ENCODE measurements at regions not wholly inside any gene's neighbourhood (a gene's known extent, or its start where the extent isn't known, plus 50 kb on each side); places are given as distances from the start of the nearest gene placed in this dataset.

DNA sequence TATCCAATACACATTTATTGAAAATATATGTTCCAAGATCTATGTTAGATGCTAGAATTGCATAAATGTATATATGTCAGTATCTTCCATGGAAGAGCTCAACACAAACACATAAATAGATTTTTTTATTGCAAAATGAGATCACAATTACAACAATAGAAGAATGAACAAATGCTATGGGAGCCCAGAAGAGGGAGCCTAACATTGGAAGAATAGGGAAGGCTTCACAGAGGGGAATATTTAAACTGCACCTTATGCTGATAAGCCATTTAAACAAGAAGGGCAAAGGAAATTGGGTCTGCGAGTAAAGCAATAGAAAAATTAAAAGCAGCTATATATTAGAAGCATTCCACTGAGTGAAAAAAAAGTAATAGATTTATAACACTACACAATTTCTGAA is 96.1 kb upstream of the LRRC55 start:
- no peaks in the 10 kb centered on the region for H3K27me3 ChIP-seq (ENCODE audit: insufficient read depth, low read depth)
- H3K4me3 ChIP-seq (IDR thresholded peaks at IDR 0.05; ENCODE audit: insufficient read depth, low read depth, low read length): no peak overlapping the region
- H3K4me2 ChIP-seq: no peak overlapping the region
- no peak overlapping the region for H3K9ac ChIP-seq
- no peaks in the 10 kb centered on the region for H3K4me1 ChIP-seq (ENCODE audit: low read depth, poor library complexity, severe bottlenecking)
- no peaks in the 10 kb centered on the region for H3K36me3 ChIP-seq (ENCODE audit: insufficient read depth)
- no peak overlapping the region for H3K27ac ChIP-seq
- no peak overlapping the region for H2AFZ ChIP-seq (ENCODE audit: low read depth)
- H4K20me1 ChIP-seq (ENCODE audit: insufficient read depth): no peaks in the 10 kb centered on the region
- TF ChIP-seq, protein P1, sequence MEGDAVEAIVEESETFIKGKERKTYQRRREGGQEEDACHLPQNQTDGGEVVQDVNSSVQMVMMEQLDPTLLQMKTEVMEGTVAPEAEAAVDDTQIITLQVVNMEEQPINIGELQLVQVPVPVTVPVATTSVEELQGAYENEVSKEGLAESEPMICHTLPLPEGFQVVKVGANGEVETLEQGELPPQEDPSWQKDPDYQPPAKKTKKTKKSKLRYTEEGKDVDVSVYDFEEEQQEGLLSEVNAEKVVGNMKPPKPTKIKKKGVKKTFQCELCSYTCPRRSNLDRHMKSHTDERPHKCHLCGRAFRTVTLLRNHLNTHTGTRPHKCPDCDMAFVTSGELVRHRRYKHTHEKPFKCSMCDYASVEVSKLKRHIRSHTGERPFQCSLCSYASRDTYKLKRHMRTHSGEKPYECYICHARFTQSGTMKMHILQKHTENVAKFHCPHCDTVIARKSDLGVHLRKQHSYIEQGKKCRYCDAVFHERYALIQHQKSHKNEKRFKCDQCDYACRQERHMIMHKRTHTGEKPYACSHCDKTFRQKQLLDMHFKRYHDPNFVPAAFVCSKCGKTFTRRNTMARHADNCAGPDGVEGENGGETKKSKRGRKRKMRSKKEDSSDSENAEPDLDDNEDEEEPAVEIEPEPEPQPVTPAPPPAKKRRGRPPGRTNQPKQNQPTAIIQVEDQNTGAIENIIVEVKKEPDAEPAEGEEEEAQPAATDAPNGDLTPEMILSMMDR (conservative IDR thresholded peaks at IDR 0.05; ENCODE audit: low read depth, low read length): no peak
- H3K79me2 ChIP-seq (ENCODE audit: insufficient read depth, low read depth): no peaks in the 10 kb centered on the region

DNA sequence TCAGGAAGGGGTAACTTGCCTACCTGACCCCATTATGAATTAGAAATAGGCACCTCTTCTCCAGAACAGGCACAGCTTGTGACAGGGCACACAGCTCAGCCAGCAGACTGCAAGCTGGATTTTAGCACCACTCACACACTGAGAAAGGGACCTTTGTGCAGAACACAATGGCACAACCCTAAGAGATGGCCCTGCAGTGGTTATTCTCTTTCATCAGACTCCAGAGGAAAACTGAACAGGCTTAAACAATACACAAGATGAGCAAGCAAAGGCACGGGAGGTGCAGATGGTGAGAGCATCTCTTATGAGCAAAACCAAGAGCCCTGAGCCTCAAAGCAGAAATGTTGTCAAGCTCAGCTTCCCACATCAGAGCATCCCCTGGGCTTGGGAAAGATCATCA is 93.8 kb upstream of the LRRC55 start:
- Histone ChIP-seq H3K9ac (no peak overlapping the region), H3K27ac (no peak overlapping the region), H4K20me1 (ENCODE audit: insufficient read depth) (no peaks in the 10 kb centered on the region), H3K27me3 (ENCODE audit: insufficient read depth, low read depth) (no peaks in the 10 kb centered on the region), H2AFZ (ENCODE audit: low read depth) (no peak overlapping the region), H3K79me2 (ENCODE audit: insufficient read depth, low read depth) (no peaks in the 10 kb centered on the region), H3K4me3 (IDR thresholded peaks at IDR 0.05; ENCODE audit: insufficient read depth, low read depth, low read length) (no peak overlapping the region), H3K4me2 (no peak overlapping the region), H3K36me3 (ENCODE audit: insufficient read depth) (no peaks in the 10 kb centered on the region), H3K4me1 (ENCODE audit: low read depth, poor library complexity, severe bottlenecking) (no peaks in the 10 kb centered on the region)
- TF ChIP-seq, protein P1 (conservative IDR thresholded peaks at IDR 0.05; ENCODE audit: low read depth, low read length): no peak

DNA sequence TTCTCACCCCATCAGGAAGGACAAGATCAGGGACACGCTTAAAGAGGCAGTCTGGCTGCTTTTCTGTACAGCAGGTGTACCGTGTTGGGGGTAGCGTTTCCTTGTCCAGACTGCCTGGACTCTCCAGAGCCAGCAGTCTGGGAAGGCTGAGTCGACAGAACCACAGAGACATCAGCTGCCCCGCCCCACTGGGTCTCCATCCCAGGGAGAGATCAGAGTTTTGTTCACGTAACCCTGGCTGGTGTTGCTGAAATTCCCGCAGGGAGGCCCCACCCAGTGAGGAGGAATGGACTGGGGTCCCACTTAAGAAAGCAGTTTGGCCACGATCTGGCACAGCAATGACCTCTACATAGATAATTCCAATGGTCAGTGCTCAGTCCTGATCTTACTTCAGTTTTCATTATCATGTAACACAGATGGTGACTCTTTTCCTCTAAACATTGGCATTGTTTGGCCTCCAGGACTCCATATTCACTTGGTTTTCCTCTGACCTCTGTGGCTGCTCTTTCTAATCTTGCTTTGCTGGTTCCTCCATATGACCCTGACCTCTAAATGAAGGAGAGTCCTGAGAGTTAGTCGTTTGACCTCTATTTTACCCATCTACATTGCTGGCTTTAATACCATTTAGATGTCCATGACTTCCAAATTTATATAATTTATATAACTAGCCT is 89.6 kb upstream of the LRRC55 start:
- H3K36me3 ChIP-seq (ENCODE audit: insufficient read depth): no peaks in the 10 kb centered on the region
- H3K4me1 ChIP-seq (ENCODE audit: low read depth, poor library complexity, severe bottlenecking): no peaks in the 10 kb centered on the region
- no peaks in the 10 kb centered on the region for H3K79me2 ChIP-seq (ENCODE audit: insufficient read depth, low read depth)
- H3K4me2 ChIP-seq: no peak overlapping the region
- no peak overlapping the region for H3K27ac ChIP-seq
- TF ChIP-seq, protein P1 (conservative IDR thresholded peaks at IDR 0.05; ENCODE audit: low read depth, low read length): no peak
- no peak overlapping the region for H2AFZ ChIP-seq (ENCODE audit: low read depth)
- no peaks in the 10 kb centered on the region for H3K27me3 ChIP-seq (ENCODE audit: insufficient read depth, low read depth)
- no peaks in the 10 kb centered on the region for H4K20me1 ChIP-seq (ENCODE audit: insufficient read depth)
- H3K4me3 ChIP-seq (IDR thresholded peaks at IDR 0.05; ENCODE audit: insufficient read depth, low read depth, low read length): no peak overlapping the region
- no peak overlapping the region for H3K9ac ChIP-seq

DNA sequence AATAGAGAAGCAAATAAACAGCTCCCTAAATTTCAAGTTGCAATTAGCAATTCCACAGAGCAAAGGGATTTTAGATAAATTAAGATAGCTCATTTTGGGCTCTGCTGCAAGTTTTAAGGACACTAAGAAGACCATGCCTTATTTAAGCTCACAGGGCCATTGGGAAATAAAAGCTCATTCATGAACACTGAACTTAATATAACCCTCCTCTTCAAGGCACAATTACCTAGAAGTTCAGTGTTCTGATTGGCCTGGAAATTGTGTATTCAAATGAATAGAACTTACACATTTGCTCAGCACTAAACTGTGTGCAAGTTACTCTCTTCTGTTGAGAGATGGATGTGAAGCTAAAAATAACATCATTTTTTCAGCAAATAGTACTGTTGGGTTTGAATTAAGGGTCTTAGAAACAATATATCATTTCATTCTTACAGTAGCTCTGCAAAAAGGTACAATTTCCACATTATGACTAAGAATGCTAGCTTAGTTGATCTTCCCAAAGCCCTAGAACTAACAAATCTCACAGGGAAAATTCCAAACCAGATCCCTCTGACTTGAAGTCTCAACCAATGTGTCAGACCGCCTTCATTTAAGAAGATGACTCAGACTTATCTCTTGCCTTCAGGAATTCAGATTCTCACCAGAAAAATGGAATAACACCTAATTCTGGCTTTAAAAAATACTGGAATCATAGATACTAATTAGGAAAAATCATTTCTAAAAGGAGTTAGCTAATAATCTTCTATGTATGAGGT is 87.4 kb upstream of the LRRC55 start:
- Histone ChIP-seq H4K20me1 (ENCODE audit: insufficient read depth) (no peaks in the 10 kb centered on the region), H3K27me3 (ENCODE audit: insufficient read depth, low read depth) (no peaks in the 10 kb centered on the region), H3K79me2 (ENCODE audit: insufficient read depth, low read depth) (no peaks in the 10 kb centered on the region), H3K9ac (no peak overlapping the region), H2AFZ (ENCODE audit: low read depth) (no peak overlapping the region), H3K27ac (no peak overlapping the region), H3K4me2 (no peak overlapping the region), H3K4me1 (ENCODE audit: low read depth, poor library complexity, severe bottlenecking) (no peaks in the 10 kb centered on the region), H3K4me3 (IDR thresholded peaks at IDR 0.05; ENCODE audit: insufficient read depth, low read depth, low read length) (no peak overlapping the region), H3K36me3 (ENCODE audit: insufficient read depth) (no peaks in the 10 kb centered on the region)
- TF ChIP-seq, protein P1 (conservative IDR thresholded peaks at IDR 0.05; ENCODE audit: low read depth, low read length): no peak
